ENCODE measurements at regions not wholly inside any gene's neighbourhood (a gene's known extent, or its start where the extent isn't known, plus 50 kb on each side); places are given as distances from the start of the nearest gene placed in this dataset.
"Not testable (repeated sequence)": the region's sequence is repeated elsewhere in the genome, so short reads cannot be mapped to it uniquely, and the experiment has no call there.

DNA sequence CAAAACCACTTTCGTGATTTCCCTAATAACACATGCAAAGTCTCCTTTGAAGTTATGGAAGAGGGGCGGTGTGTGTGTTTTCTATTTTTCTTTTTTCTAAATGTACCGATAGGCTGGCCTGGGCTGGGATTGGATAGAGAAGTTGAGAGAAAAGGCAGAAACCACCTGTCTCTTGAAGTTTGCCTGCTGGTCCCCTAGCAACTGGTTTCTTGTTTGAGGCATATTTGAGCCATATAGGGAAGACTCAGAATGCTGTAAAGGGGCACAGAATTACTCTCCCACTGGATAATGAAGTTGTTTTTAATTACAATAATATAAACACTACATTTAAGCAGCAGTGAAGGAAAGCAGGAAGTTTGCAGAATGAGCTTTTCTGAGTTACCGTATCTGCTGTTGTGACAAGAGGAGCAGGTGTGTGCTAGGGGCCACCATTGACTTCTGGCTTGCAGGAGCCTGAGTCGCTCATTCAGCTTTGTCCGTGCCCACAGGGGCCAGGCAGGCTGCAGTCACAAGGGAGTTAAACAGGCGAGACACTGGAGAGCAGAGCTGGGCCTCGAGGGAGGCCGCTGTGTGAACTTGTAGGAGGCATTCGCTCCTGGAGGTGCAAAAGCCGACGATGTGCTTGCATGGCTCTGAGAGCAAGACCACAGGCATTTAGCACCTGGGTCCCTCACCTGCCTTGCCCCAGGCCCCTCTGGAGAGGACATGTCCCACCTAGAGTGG lies 173.8 kb upstream of the RGS6 start:
- no peak for ATAC-seq
- no peak for DNase-seq
- H3K4me3 ChIP-seq, result no peak overlapping the region
- no peaks in the 10 kb centered on the region for H3K36me3 ChIP-seq
- TF ChIP-seq, protein P1, sequence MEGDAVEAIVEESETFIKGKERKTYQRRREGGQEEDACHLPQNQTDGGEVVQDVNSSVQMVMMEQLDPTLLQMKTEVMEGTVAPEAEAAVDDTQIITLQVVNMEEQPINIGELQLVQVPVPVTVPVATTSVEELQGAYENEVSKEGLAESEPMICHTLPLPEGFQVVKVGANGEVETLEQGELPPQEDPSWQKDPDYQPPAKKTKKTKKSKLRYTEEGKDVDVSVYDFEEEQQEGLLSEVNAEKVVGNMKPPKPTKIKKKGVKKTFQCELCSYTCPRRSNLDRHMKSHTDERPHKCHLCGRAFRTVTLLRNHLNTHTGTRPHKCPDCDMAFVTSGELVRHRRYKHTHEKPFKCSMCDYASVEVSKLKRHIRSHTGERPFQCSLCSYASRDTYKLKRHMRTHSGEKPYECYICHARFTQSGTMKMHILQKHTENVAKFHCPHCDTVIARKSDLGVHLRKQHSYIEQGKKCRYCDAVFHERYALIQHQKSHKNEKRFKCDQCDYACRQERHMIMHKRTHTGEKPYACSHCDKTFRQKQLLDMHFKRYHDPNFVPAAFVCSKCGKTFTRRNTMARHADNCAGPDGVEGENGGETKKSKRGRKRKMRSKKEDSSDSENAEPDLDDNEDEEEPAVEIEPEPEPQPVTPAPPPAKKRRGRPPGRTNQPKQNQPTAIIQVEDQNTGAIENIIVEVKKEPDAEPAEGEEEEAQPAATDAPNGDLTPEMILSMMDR (IDR thresholded peaks at IDR 0.05), result no peak
- no peaks in the 10 kb centered on the region for H3K9me3 ChIP-seq
- no peaks in the 10 kb centered on the region for H3K27me3 ChIP-seq (ENCODE audit: low read depth)
- H3K4me1 ChIP-seq, result peaks cover 2% of the 10 kb centered on the region
- intact Hi-C loops (cut with DNase I), result loop anchor here (10.0 kb wide), 1 partner anchor 624 kb away; no protein-coding TSS in a partner anchor
- H3K27ac ChIP-seq, result no peak overlapping the region

GRCh38 chr14:71762575-71762974 lies 169.7 kb upstream of the RGS6 start:
- no peaks in the 10 kb centered on the region for H3K9me3 ChIP-seq
- H3K36me3 ChIP-seq, result no peaks in the 10 kb centered on the region
- no peaks in the 10 kb centered on the region for H3K27me3 ChIP-seq (ENCODE audit: low read depth)
- H3K27ac ChIP-seq, result no peak overlapping the region
- intact Hi-C loops (cut with DNase I), result no loop called here
- TF ChIP-seq, protein P1 (IDR thresholded peaks at IDR 0.05), result no peak
- DNase-seq, result no peak
- no peak for ATAC-seq
- no peak overlapping the region for H3K4me3 ChIP-seq
- H3K4me1 ChIP-seq, result peaks cover 6% of the 10 kb centered on the region

- TF ChIP-seq, protein P1 (IDR thresholded peaks at IDR 0.05), result no peak
- no peaks in the 10 kb centered on the region for H3K36me3 ChIP-seq
- ATAC-seq (no peak), DNase-seq (no peak)
- no peak overlapping the region for H3K4me3 ChIP-seq
- H3K27me3 ChIP-seq (ENCODE audit: low read depth), result no peaks in the 10 kb centered on the region
- H3K9me3 ChIP-seq, result no peaks in the 10 kb centered on the region
- intact Hi-C loops (cut with DNase I), result no loop called here
- H3K27ac ChIP-seq, result no peak overlapping the region
- peaks cover 6% of the 10 kb centered on the region for H3K4me1 ChIP-seq
Measured at GRCh38 chr14:71764701-71765382, 167.4 kb upstream of the RGS6 start.

GRCh38 chr14:71765505-71765904 lies 166.7 kb upstream of the RGS6 start:
- Histone ChIP-seq H3K27ac (no peak overlapping the region), H3K36me3 (no peaks in the 10 kb centered on the region), H3K4me3 (no peak overlapping the region), H3K27me3 (ENCODE audit: low read depth) (no peaks in the 10 kb centered on the region), H3K9me3 (no peaks in the 10 kb centered on the region), H3K4me1 (peaks cover 6% of the 10 kb centered on the region)
- DNase-seq (no peak), ATAC-seq (no peak)
- TF ChIP-seq, protein P1 (IDR thresholded peaks at IDR 0.05), result no peak
- intact Hi-C loops (cut with DNase I), result no loop called here

DNA sequence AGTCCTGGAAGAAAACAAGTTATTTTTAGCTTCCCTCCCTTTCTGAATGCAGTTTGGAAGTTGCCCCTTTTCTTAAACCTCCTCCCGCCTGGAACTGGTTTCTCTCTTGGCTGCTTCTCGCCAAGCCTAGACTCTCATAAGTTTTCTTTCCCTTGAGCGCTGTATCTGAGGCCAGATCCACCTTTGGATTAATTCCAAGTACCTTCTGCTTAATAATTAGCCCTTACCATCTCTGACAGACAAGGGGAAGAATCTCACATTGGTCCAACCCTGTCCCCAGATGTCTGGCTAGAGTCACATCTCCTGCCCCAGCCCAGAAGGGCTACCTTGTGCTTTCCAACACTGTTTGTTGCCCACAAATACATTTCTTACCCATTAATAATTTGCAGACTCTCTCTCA lies 161.8 kb upstream of the RGS6 start:
- TF ChIP-seq, protein P1 (IDR thresholded peaks at IDR 0.05), result no peak
- Histone ChIP-seq H3K27ac (no peak overlapping the region), H3K4me1 (no peaks in the 10 kb centered on the region), H3K4me3 (no peak overlapping the region), H3K9me3 (no peaks in the 10 kb centered on the region), H3K27me3 (ENCODE audit: low read depth) (no peaks in the 10 kb centered on the region), H3K36me3 (no peaks in the 10 kb centered on the region)
- DNase-seq, result no peak
- intact Hi-C loops (cut with DNase I), result no loop called here
- ATAC-seq, result no peak

DNA sequence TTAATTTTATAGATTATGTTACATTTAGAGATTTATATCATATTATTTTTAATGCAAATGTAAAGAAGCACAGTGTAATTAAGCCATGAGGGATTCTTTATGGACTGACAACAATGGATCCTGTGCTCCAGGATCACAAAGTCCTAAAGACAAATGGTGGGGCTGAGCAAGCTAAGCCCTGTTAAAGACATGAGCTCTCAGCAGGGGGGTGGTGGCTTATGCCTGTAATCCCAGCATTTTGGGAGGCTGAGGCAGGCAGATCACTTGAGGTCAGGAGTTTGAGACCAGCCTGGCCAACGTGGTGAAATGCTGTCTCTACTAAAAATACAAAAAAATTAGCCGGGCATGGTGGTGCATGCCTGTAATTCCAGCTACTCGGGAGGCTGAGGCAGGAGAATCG lies 160.8 kb upstream of the RGS6 start:
- H3K27ac ChIP-seq; H3K36me3 ChIP-seq; H3K4me3 ChIP-seq; DNase-seq; H3K9me3 ChIP-seq; H3K4me1 ChIP-seq; ATAC-seq; intact Hi-C loops (cut with DNase I); H3K27me3 ChIP-seq (ENCODE audit: low read depth): not testable (repeated sequence)

DNA sequence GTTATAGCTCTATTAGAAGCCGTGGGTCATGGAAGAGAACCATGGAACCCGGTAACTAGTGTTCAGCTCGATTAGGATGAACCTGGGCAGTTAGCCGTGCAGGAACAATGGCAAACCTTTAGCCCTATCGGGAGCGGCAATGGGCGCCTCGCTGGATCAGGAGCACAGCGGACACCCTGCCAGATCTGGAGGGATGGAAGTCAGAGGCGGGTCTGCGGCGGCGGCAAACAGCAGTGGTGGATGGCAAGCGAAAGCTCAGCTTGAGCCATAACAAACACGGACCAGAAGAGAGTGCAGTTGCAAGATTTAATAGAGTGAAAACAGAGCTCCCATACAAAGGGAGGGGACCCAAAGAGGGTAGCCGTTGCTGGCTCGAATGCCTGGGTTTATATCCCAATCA lies 160.2 kb upstream of the RGS6 start:
- ATAC-seq; H3K4me1 ChIP-seq; H3K27ac ChIP-seq; H3K9me3 ChIP-seq; H3K27me3 ChIP-seq (ENCODE audit: low read depth); H3K36me3 ChIP-seq; intact Hi-C loops (cut with DNase I); DNase-seq; H3K4me3 ChIP-seq: not testable (repeated sequence)
